ENCODE measurements at regions not wholly inside any gene's neighbourhood (a gene's known extent, or its start where the extent isn't known, plus 50 kb on each side); places are given as distances from the start of the nearest gene placed in this dataset.

DNA sequence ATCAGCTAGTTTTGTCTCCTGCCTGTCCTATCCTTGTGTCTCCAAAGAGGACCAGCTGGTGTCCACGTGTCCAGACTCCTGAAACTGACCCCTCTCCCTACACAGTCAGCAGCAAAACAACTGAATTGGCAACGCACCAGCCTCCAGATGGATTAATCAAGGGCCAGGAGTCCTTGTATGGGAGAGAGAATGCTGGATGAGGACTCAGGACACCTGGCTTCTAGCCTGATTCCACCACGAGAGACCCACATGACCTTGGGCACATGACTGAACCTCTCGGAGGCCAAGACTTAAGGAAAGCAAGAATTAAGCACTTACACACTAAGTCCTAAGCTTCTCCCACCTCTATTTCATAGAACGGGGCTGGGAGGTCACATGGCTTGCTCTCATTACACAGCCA lies 60.4 kb upstream of the CMKLR1 start:
- TF ChIP-seq, protein P1, sequence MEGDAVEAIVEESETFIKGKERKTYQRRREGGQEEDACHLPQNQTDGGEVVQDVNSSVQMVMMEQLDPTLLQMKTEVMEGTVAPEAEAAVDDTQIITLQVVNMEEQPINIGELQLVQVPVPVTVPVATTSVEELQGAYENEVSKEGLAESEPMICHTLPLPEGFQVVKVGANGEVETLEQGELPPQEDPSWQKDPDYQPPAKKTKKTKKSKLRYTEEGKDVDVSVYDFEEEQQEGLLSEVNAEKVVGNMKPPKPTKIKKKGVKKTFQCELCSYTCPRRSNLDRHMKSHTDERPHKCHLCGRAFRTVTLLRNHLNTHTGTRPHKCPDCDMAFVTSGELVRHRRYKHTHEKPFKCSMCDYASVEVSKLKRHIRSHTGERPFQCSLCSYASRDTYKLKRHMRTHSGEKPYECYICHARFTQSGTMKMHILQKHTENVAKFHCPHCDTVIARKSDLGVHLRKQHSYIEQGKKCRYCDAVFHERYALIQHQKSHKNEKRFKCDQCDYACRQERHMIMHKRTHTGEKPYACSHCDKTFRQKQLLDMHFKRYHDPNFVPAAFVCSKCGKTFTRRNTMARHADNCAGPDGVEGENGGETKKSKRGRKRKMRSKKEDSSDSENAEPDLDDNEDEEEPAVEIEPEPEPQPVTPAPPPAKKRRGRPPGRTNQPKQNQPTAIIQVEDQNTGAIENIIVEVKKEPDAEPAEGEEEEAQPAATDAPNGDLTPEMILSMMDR (conservative IDR thresholded peaks at IDR 0.05; ENCODE audit: low read length), result no peak
- TF ChIP-seq EZH2phosphoT487 (IDR thresholded peaks at IDR 0.05; ENCODE audit: borderline replicate concordance, low read depth, low read length), result no peak
